Astrocyte (in vitro differentiated cells and primary cell): ENCODE measurements at regions not wholly inside any gene's neighbourhood (a gene's known extent, or its start where the extent isn't known, plus 50 kb on each side); places are given as distances from the start of the nearest gene placed in this dataset.

Experiments
- CTCF ChIP-seq: IDR thresholded peaks from 2 replicates; pipeline ENCODE4 v1.5.1; 2011; ENCODE audit warnings: low read depth, mild to moderate bottlenecking, inconsistent platforms, low read length, moderate library complexity; ENCODE audit not compliant: insufficient read depth
- EZH2 ChIP-seq: IDR thresholded peaks from 2 replicates; pipeline ENCODE4 v1.6.1; 2012; ENCODE audit warnings: mild to moderate bottlenecking, low read length, inconsistent platforms; ENCODE audit not compliant: insufficient read depth

- TF ChIP-seq CTCF (no peak), EZH2 (no peak)
These were observed 324.8 kb upstream of the TBL1XR1 start for GRCh38 chr3:177522051-177522450.
